EH (cell line): ENCODE measurements at regions not wholly inside any gene's neighbourhood (a gene's known extent, or its start where the extent isn't known, plus 50 kb on each side); places are given as distances from the start of the nearest gene placed in this dataset.
A peak's percentile ranks its signal among the peaks of the same experiment; 100 is the strongest.
"Not testable (repeated sequence)": the region's sequence is repeated elsewhere in the genome, so short reads cannot be mapped to it uniquely, and the experiment has no call there.

ENCODE experiments used
- DNase-seq: peaks from one replicate; pipeline ENCODE4 v3.0.0-alpha.2; 2015; ENCODE audit warnings: low read depth

DNA sequence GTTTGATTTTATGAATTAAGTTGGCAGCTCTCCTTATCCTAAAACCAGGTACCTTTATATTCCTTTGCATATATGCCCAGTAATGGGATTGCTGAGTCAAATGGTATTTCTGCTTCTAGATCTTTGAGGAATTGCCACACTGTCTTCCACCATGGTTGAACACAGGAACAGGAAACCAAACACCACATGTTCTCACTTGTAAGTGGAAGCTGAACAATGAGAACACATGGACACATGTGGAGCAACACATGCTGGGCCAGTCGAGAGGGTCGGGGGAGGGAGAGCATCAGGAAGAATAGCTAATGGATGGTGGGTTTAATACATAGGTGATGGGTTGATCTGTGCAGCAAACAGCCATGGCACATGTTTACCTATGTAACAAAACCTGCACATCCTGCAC is 214.6 kb downstream of the BLID start:
- DNase-seq, result not testable (repeated sequence)

DNA sequence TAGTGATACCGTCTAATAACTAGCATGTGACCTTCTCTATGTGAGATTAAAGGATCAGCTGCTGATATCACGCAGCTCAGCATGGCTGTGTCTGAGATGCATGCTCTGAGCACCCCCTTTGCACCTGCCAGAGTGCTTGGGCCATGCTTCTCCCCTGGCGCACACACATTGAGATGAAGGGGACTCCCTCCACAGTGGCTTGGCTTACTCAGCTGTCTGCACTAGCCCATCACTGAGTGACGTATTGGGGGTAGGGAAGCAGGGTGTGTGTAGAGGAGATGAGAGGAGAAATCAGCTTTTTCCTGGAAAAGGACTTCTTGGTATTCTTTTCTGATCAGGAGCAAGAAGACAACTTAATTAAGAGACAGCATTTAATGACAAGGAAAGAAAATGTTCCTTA is 216.5 kb downstream of the BLID start:
- no peak for DNase-seq

DNA sequence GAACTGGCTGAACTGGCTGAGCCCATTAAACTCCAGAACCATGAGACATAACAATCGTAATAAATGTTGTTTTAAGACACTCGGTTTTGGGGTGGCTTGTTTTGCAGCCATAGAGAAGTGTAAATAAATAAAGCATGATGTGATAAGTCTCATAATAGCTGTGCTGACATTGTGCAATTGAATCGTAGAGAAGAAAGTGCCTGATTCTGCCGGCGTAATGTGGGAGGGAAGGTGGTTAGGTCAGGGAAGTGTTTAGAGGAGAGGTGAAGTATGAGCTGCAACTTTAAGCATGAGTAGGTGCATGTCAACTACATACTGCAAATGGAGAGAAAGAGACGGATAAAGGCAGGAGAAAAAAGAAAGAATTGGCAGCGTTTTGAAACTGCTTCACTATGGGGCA is 217.1 kb downstream of the BLID start:
- no peak for DNase-seq

DNA sequence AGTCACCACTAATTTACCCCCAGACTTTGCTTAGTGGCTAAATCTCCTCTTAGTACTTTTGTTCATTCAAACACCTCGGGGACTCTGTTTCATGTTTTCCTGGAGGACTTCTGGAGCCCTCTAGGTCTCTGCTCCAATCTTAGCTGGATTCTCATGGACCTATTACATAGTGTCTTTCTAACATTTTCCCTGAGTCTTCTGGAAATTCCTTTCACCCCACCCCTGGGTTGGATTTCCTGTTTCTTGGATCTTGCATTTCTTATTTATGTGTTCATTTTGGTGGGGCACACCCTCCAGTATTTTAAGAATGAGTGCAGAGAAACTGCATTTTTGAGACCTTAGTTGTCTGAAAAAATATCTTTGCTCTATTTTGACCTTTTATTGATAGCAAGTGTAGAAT is 220.1 kb downstream of the BLID start:
- DNase-seq, result peak; percentile 87

DNA sequence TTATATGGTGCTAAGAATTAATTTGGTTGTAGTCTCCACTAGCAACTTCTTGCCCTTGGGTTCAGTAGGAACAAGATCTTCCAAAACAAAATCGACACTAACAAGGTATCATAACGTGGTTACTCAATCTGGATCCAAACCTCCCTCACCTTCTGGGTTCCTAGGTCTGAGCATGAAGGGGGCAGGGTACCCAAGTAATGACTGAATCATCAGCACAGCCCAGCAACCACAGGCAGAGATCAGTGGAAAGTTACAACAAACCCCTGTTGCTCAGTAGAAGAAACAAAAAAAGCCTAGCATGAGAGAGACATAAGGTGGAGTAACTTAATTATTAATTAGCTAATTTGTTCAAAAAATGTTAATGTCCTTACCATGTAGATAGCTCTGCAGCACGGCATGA is 221.4 kb downstream of the BLID start:
- DNase-seq, result peak; percentile 73

DNA sequence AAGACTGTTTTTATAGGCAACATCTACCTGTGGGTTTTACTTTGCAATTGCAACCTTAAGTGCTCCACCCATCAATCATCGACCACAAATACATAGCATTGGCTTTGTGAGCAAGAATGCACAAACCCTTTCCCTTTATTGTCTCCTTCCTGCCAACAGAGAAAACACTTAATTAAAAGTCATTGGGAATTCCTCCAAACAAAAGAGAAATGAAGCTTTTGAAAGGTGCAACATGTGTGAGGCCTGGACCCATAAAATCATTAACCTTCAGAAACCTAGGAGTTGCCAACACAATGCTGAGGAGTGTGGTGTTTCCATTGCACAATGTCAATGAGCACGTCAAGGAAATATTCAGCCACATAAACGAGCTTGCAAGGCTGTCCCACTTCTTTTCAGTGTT is 223.2 kb downstream of the BLID start:
- peak; percentile 65 for DNase-seq

DNA sequence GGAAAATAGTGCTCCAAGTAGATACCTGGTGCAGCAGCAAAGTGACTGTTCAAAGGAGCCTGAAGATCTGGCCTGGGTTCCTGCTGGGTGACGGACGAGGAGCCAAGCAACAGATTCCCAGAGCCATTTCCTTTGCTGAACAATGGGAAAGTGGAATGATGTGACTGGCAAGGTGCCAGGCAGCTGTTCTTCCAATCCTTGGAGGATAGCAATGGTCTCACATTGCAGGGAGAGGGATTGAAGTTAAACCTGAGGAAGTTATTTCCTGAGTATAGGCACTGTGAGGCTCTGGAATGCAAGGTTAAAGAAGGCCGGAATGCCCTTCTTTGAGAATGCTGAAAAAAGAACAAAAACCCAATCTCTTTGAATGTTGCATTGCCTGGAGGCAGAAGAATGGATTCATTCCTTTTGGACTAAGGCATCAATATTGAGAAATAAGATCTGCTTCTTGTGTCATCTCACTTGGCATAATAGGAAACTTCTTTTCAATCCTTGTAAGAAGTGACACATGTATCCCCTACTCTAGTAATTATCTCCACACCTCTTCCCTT is 223.8 kb downstream of the BLID start:
- DNase-seq, result peak; percentile 91

DNA sequence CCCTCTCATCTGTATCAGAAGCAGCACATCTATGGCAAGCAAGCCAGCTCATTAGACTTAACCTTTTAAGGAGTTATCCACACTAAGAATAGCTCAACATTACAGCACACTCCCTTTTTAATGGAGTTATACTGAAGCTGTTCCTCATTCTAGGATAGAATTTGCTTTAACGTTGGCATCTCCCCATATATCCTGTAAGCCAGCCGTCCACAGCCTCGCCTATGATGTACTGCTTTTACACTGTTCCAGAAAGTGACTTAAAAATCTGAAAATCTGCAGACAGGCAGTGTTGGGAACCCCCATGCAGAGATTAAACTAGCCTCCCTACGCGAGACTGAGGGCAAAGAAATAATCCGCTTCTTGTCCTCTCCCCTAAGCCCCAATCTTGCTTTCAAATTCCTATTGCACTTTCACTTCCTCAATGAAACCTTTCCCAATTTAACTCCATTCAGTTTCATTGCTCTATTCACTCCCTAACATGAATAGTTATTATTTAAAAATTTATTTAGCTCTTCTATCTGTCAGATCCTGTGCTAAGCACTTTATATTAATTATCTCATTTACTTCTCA is 225.0 kb downstream of the BLID start:
- no peak for DNase-seq

DNA sequence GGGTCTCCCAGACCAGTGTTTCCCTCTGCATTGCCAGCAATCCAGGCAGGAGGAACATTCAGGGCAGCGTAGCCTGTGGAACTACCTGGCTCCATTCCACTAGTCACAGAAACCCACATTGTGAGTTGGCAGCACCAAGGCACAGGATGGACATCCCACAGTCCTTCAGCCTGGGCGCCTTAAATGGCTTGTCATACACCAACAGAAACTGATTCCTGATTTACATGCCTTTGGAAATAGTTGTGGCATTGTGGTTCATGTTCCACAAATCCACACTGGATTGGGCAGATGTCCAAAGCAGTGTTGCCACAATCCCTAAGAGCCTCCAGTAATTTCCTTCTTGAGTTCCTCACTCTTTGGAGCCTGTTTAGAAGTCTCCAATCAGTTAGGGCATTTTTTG is 225.6 kb downstream of the BLID start:
- DNase-seq, result peak; percentile 97

- DNase-seq, result peak; percentile 79
Measured at GRCh38 chr11:121889931-121890330, 226.1 kb downstream of the BLID start.

DNA sequence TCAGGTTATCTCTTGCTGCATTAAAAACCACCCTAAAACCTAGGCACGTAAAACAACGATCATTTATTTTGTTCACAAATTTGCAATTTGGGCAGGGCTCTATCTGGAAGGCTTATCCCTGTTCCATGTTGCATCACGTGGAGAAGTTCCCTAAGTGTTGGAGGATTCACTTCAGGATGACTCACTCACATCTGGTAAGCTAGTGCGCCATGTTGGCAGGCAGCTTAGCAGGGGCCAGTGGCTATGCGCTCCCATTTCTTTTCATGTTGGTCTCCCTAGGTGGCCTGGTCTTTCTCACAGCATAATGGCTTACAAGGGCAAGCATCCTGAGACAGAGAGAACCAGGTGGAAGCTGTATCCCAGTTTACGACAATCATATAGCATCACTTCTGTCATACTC is 226.8 kb downstream of the BLID start:
- DNase-seq, result peak; percentile 25

- no peak for DNase-seq
Measured at GRCh38 chr11:121887976-121888557, 227.9 kb downstream of the BLID start.

GRCh38 chr11:121887569-121887968 is 228.4 kb downstream of the BLID start:
- DNase-seq, result no peak

- DNase-seq, result no peak
Measured at GRCh38 chr11:121886996-121887395, 229.0 kb downstream of the BLID start.

DNA sequence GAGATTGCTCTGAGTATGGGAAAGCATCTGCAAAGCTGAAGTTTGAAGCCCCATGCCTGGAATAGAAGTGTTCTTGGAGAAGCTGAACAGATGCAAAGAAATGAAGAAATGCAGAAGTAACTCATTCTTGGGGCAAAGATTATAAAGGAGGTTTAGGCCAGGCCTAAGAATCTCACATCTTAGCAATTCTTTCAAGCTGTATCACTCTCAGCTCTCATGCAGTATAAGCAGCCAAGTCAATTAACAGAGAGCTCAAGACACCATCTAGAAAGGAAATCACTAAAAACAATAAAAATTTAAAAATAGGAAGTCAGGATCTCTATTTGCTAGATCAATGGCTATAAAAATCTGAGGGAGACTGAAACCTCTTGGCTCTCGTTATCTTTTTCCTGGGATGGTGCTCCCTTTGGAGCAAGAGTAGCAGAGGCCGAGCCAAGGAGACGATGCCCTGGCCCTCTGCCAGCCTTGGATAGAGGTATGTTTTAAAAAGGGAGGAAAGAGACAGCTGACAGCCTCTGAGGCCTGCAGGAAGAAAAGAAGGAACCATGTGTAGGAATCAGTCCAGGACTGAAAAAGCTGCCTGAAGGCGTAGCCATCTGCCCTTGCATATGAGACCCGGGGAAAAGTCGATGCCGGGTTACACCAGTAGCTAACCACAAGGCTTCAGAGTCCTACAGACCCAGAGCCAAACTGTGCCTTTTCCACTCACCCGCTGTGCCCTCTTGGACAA is 229.8 kb downstream of the BLID start:
- DNase-seq, result peak; percentile 65

GRCh38 chr11:121884626-121885025 is 231.4 kb downstream of the BLID start:
- DNase-seq, result no peak

GRCh38 chr11:121881806-121882205 is 234.2 kb downstream of the BLID start:
- peak; percentile 89 for DNase-seq

DNA sequence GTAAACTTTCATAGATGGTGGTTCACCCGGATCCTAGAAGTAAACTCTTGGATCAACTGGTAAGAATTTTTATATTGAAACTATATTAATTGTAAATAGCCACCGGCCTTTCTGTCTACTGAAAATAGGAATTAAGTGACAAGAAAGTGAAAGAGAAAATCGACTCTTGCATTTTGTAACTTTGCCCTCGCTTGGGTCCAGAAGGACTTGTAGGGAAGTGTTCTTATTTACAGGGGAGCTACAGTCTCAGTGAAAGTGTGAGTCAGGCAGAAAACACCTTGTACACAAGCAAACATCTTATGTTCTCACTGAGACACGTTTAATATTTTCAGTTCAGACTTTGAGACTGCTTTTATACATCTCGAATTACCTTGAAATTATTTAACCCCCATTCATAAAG is 238.9 kb downstream of the BLID start:
- DNase-seq, result no peak

DNA sequence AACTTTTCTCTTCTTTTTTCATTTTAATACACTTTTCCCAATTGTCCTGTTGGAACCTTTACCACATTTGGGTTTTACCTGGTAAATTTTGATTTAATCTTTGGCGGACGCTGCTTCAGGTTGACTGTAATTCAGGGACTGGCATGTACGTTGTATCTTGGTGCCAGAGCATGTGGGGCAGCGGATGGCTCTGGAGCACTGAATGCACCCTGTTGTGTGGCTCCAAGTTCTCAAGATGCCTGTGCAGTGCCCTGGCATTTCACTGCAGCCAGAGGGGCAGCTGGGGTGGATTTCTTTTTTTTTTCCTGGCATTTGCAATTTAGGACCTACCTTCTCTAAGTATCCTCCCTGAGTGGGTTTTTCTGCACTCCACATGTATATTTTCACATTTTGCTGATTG is 242.2 kb downstream of the BLID start:
- no peak for DNase-seq

- no peak for DNase-seq
Measured at GRCh38 chr11:121872356-121872755, 243.7 kb downstream of the BLID start.

DNA sequence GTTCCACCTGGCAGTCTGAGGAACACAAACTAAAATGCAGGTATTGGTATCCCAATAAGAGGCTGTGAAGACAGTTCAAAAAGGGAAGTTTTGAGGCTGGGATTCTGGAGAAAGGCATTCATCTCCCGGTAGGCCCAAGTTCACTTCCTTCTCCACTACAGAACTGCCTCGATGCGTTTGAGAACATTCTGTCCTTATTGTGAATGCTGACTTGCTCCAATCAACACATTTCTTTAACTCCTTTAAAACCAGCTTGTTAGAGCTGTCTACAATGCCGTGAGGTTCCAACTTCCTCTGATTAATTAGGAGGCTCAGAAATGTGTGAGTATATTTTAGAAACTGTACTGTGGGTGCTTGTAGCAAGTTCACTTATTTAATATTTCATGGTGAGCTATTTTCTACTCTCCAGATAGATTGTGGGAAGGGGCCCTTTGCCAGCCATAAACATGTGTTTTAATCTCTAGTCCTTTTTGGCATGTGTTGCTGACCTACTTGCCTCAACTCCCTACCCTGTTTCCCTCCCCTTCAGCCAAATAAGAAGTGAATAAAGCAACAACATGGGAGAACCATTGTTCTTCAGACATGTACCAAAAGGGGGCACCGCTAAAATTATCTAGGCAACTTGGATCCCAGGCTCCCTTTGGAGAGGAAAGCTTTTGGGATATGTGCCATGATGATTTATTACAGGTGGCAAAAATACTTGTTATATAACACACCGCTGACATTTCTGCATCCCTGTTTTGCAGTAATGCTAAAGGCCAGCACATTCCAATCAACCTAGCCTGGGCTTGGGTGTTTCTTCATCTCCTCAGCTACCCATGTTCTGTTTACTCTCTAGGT is 245.6 kb downstream of the BLID start:
- DNase-seq, result peak; percentile 24

- DNase-seq, result no peak
Measured at GRCh38 chr11:121869478-121869877, 246.5 kb downstream of the BLID start.
